ENCODE measurements at regions not wholly inside any gene's neighbourhood (a gene's known extent, or its start where the extent isn't known, plus 50 kb on each side); places are given as distances from the start of the nearest gene placed in this dataset.
"Not testable (repeated sequence)": the region's sequence is repeated elsewhere in the genome, so short reads cannot be mapped to it uniquely, and the experiment has no call there.

- WGBS = 0% methylated on average over 1 of the region's 1 CpG
- intact Hi-C loops (cut with DNase I); ATAC-seq: not testable (repeated sequence)
Measured at GRCh38 chrY:26372480-26372879, 750.6 kb downstream of the CDY1 start.

GRCh38 chrY:26408671-26409328 lies 786.9 kb downstream of the CDY1 start:
- H3K4me1 ChIP-seq (ENCODE audit: control insufficient read depth, insufficient read depth, low read length) = no peaks in the 10 kb centered on the region
- WGBS = 71% methylated on average over 39 of the region's 39 CpGs
- DNase-seq (no peak), ATAC-seq (no peak)
- intact Hi-C loops (cut with DNase I) = no loop called here
- H3K4me3 ChIP-seq (ENCODE audit: low read length) = no peak overlapping the region
- H3K27me3 ChIP-seq (ENCODE audit: control insufficient read depth, insufficient read depth) = no peaks in the 10 kb centered on the region
- H3K27ac ChIP-seq (ENCODE audit: low read length) = no peak overlapping the region
- no peaks in the 10 kb centered on the region for H3K9me3 ChIP-seq (ENCODE audit: control insufficient read depth, low read length)

More at GRCh38 chrY:26372480-26372879, 750.6 kb downstream of the CDY1 start:
- not testable (repeated sequence) for H3K9me3 ChIP-seq (ENCODE audit: control insufficient read depth, low read length); H3K27ac ChIP-seq (ENCODE audit: low read length); H3K4me3 ChIP-seq (ENCODE audit: low read length); DNase-seq; H3K27me3 ChIP-seq (ENCODE audit: control insufficient read depth, insufficient read depth); H3K4me1 ChIP-seq (ENCODE audit: control insufficient read depth, insufficient read depth, low read length)

- Histone ChIP-seq H3K9me3 (ENCODE audit: control insufficient read depth, low read length) (no peaks in the 10 kb centered on the region), H3K4me1 (ENCODE audit: control insufficient read depth, insufficient read depth, low read length) (no peaks in the 10 kb centered on the region), H3K4me3 (ENCODE audit: low read length) (no peak overlapping the region), H3K27ac (ENCODE audit: low read length) (no peak overlapping the region), H3K27me3 (ENCODE audit: control insufficient read depth, insufficient read depth) (no peaks in the 10 kb centered on the region)
- intact Hi-C loops (cut with DNase I) = no loop called here
- ATAC-seq (no peak), DNase-seq (no peak)
- 77% methylated on average over 27 of the region's 27 CpGs for WGBS
Measured at GRCh38 chrY:26409329-26409712, 787.4 kb downstream of the CDY1 start.

Data from right cardiac atrium (tissue), 5 donors.